Neural progenitor cell (in vitro differentiated cells): ENCODE measurements at regions not wholly inside any gene's neighbourhood (a gene's known extent, or its start where the extent isn't known, plus 50 kb on each side); places are given as distances from the start of the nearest gene placed in this dataset.

ENCODE experiments used
- DNase-seq: peaks from one replicate; pipeline ENCODE4 v3.0.0-alpha.2; 2016; ENCODE audit warnings: low spot score
- H2AFZ ChIP-seq: fragments of 200-600 bp; sonication (generic); replicated peaks from 2 replicates; pipeline ENCODE4 v1.6.1; 2016; ENCODE audit warnings: antibody characterized with exemption
- H3F3A ChIP-seq: fragments of 200-600 bp; sonication (generic); 2 replicates; pipeline ENCODE4 v1.6.1; 2016; ENCODE audit warnings: antibody characterized with exemption, low read depth
- H3K27ac ChIP-seq: fragments of 200-600 bp; sonication (generic); 2 replicates; pipeline ENCODE4 v1.5.1; 2016; ENCODE audit warnings: mild to moderate bottlenecking
- H3K27me3 ChIP-seq: fragments of 200-600 bp; sonication (generic); 2 replicates; pipeline ENCODE4 v1.6.1; 2016; ENCODE audit warnings: mild to moderate bottlenecking, moderate library complexity
- H3K36me3 ChIP-seq: fragments of 200-600 bp; sonication (generic); 2 replicates; pipeline ENCODE4 v1.5.1; 2016
- H3K4me1 ChIP-seq: fragments of 200-600 bp; sonication (generic); 2 replicates; pipeline ENCODE4 v1.6.1; 2016; ENCODE audit warnings: mixed run types
- H3K4me2 ChIP-seq: fragments of 200-600 bp; sonication (generic); 2 replicates; pipeline ENCODE4 v1.6.1; 2016
- H3K4me3 ChIP-seq: fragments of 200-600 bp; sonication (generic); 2 replicates; pipeline ENCODE4 v1.5.1; 2016
- H3K79me2 ChIP-seq: fragments of 200-600 bp; sonication (generic); 2 replicates; pipeline ENCODE4 v1.6.1; 2016; ENCODE audit warnings: low read depth
- H3K9ac ChIP-seq: fragments of 200-600 bp; sonication (generic); 2 replicates; pipeline ENCODE4 v1.6.1; 2016
- H3K9me3 ChIP-seq: fragments of 200-600 bp; sonication (generic); 2 replicates; pipeline ENCODE4 v1.5.1; 2016; ENCODE audit warnings: low read depth
- H4K20me1 ChIP-seq: fragments of 200-600 bp; sonication (generic); 2 replicates; pipeline ENCODE4 v1.6.1; 2016; ENCODE audit warnings: low read depth
- H3K27ac Mint-ChIP-seq: 3 replicates; pipeline ENCODE4 v1.8.0; 2021; ENCODE audit warnings: mixed read lengths
- H3K27me3 Mint-ChIP-seq: 2 replicates; pipeline ENCODE4 v1.8.0; 2022; ENCODE audit warnings: low read depth, mild to moderate bottlenecking, inconsistent platforms, moderate library complexity, mixed read lengths; ENCODE audit not compliant: insufficient read depth
- H3K36me3 Mint-ChIP-seq: 3 replicates; pipeline ENCODE4 v1.8.0; 2021; ENCODE audit warnings: mixed read lengths
- H3K4me1 Mint-ChIP-seq: 3 replicates; pipeline ENCODE4 v1.8.0; 2021; ENCODE audit warnings: mixed read lengths
- H3K4me3 Mint-ChIP-seq: 3 replicates; pipeline ENCODE4 v1.8.0; 2021; ENCODE audit warnings: mild to moderate bottlenecking, moderate library complexity, mixed read lengths
- H3K9me3 Mint-ChIP-seq: 3 replicates; pipeline ENCODE4 v1.8.0; 2020; ENCODE audit warnings: mixed read lengths
- EZH2 ChIP-seq: fragments of 200-600 bp; sonication (generic); IDR thresholded peaks from 2 replicates; pipeline ENCODE4 v1.6.1; 2017; ENCODE audit warnings: antibody characterized with exemption, mild to moderate bottlenecking, moderate library complexity
- EZH2phosphoT487 ChIP-seq: fragments of 200-600 bp; sonication (generic); IDR thresholded peaks from 2 replicates; pipeline ENCODE4 v1.6.1; 2017; ENCODE audit warnings: antibody characterized with exemption
- TF ChIP-seq, protein P1 (sequence below): fragments of 200-600 bp; sonication (generic); IDR thresholded peaks from 2 replicates; pipeline ENCODE4 v1.5.1; 2017; ENCODE audit warnings: antibody characterized with exemption, mild to moderate bottlenecking

DNA sequence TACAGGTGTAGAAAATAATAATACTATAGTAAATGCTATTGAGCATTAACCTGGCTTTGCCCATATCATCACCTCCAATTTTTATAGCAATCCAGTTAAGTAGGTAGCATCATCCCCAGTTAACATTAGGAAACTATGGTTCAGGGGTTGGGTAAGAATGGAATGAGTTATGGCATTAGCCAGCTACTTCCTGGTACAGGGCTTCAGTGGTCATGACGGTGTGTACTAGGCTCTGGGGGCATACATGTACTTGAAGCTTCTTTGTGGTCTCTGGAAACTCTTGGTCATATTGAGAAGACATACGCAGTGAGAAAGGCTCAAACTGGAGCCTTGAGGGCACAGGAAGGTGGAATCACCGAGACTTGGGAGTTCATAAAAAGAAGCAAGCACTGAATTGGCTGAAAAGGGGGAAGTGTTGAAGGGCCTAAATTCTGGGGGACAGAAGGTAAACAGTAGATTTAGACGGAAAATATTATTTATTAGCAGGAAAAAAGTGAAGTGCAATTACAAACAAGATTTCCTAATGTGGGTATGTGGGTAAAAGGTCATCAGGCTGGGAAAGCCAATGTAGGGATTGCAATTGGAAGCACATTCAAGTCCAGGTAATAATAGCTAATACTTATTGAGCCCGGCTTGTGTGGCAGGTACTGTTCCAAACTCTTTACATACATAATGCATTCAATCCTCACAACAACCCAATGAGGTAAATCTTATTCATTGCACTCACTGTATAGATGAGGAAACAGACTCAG is 114.2 kb upstream of the ATP1A1 start:
- Mint-ChIP-seq H3K9me3 (no peaks in the 10 kb centered on the region), H3K4me3 (no peak overlapping the region), H3K27me3 (no peaks in the 10 kb centered on the region), H3K36me3 (no peaks in the 10 kb centered on the region), H3K4me1 (peaks cover 41% of the 10 kb centered on the region), H3K27ac (no peak overlapping the region)
- H3K27ac ChIP-seq, result no peak overlapping the region
- H3K9me3 ChIP-seq, result no peaks in the 10 kb centered on the region
- no peaks in the 10 kb centered on the region for H3K36me3 ChIP-seq
- no peak overlapping the region for H3K9ac ChIP-seq
- H3K27me3 ChIP-seq, result no peaks in the 10 kb centered on the region
- TF ChIP-seq EZH2phosphoT487, result no peak
- TF ChIP-seq, protein P1, sequence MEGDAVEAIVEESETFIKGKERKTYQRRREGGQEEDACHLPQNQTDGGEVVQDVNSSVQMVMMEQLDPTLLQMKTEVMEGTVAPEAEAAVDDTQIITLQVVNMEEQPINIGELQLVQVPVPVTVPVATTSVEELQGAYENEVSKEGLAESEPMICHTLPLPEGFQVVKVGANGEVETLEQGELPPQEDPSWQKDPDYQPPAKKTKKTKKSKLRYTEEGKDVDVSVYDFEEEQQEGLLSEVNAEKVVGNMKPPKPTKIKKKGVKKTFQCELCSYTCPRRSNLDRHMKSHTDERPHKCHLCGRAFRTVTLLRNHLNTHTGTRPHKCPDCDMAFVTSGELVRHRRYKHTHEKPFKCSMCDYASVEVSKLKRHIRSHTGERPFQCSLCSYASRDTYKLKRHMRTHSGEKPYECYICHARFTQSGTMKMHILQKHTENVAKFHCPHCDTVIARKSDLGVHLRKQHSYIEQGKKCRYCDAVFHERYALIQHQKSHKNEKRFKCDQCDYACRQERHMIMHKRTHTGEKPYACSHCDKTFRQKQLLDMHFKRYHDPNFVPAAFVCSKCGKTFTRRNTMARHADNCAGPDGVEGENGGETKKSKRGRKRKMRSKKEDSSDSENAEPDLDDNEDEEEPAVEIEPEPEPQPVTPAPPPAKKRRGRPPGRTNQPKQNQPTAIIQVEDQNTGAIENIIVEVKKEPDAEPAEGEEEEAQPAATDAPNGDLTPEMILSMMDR, result no peak
- no peak for TF ChIP-seq EZH2
- H3F3A ChIP-seq, result peaks cover 14% of the 10 kb centered on the region
- no peaks in the 10 kb centered on the region for H4K20me1 ChIP-seq
- no peak for DNase-seq
- H3K4me1 ChIP-seq, result peaks cover 39% of the 10 kb centered on the region
- H3K79me2 ChIP-seq, result no peaks in the 10 kb centered on the region
- H2AFZ ChIP-seq, result no peak overlapping the region
- H3K4me2 ChIP-seq, result no peak overlapping the region
- no peak overlapping the region for H3K4me3 ChIP-seq

- TF ChIP-seq EZH2phosphoT487, result no peak
- no peak for TF ChIP-seq EZH2
- TF ChIP-seq, protein P1, result no peak
- H3F3A ChIP-seq, result peaks cover 14% of the 10 kb centered on the region
- no peaks in the 10 kb centered on the region for H3K79me2 ChIP-seq
- H3K36me3 ChIP-seq, result no peaks in the 10 kb centered on the region
- Mint-ChIP-seq H3K27me3 (peaks cover 2% of the 10 kb centered on the region), H3K4me3 (no peak overlapping the region), H3K27ac (no peak overlapping the region), H3K4me1 (peaks cover 38% of the 10 kb centered on the region), H3K9me3 (no peaks in the 10 kb centered on the region), H3K36me3 (no peaks in the 10 kb centered on the region)
- no peaks in the 10 kb centered on the region for H3K27me3 ChIP-seq
- no peak overlapping the region for H3K9ac ChIP-seq
- no peaks in the 10 kb centered on the region for H3K9me3 ChIP-seq
- H3K4me3 ChIP-seq, result no peak overlapping the region
- H2AFZ ChIP-seq, result no peak overlapping the region
- no peak overlapping the region for H3K4me2 ChIP-seq
- H3K4me1 ChIP-seq, result peaks cover 39% of the 10 kb centered on the region
- DNase-seq, result no peak
- H4K20me1 ChIP-seq, result no peaks in the 10 kb centered on the region
- H3K27ac ChIP-seq, result no peak overlapping the region
These were observed 113.4 kb upstream of the ATP1A1 start for GRCh38 chr1:116259663-116260062.

DNA sequence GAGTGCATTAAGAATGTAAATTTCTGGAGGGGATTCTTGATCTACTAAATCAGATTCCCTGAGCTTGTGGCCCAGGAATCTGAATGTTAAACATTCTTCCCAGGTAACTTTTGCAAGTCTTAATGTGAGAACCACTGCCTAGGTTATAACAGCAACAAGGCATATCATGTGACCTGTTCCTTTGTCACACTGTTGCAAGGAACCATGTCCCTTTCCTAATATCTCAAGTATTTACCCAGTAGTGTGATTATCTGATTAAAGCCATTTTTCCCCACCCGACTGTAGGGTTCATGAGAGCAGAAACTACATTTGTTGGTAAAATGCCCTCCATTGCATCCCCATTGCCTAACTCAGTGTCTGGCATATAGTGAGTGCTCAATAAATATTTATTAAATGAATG is 112.9 kb upstream of the ATP1A1 start:
- Mint-ChIP-seq H3K4me1 (peaks cover 34% of the 10 kb centered on the region), H3K9me3 (no peaks in the 10 kb centered on the region), H3K27ac (no peak overlapping the region), H3K36me3 (no peaks in the 10 kb centered on the region), H3K4me3 (no peak overlapping the region), H3K27me3 (peaks cover 3% of the 10 kb centered on the region)
- Histone ChIP-seq H2AFZ (no peak overlapping the region), H3K27ac (no peak overlapping the region), H3K4me3 (no peak overlapping the region), H4K20me1 (no peaks in the 10 kb centered on the region), H3K79me2 (no peaks in the 10 kb centered on the region), H3K9me3 (no peaks in the 10 kb centered on the region), H3K4me2 (no peak overlapping the region), H3K4me1 (peaks cover 36% of the 10 kb centered on the region), H3K27me3 (no peaks in the 10 kb centered on the region), H3F3A (peaks cover 14% of the 10 kb centered on the region), H3K9ac (no peak overlapping the region), H3K36me3 (no peaks in the 10 kb centered on the region)
- DNase-seq, result no peak
- TF ChIP-seq, protein P1, result no peak
- TF ChIP-seq EZH2, result no peak
- no peak for TF ChIP-seq EZH2phosphoT487
